GM23248 (cell line): ENCODE measurements at regions not wholly inside any gene's neighbourhood (a gene's known extent, or its start where the extent isn't known, plus 50 kb on each side); places are given as distances from the start of the nearest gene placed in this dataset.
A peak's percentile ranks its signal among the peaks of the same experiment; 100 is the strongest.
"Not testable (repeated sequence)": the region's sequence is repeated elsewhere in the genome, so short reads cannot be mapped to it uniquely, and the experiment has no call there.

Experiments
- DNase-seq: peaks from one replicate; pipeline ENCODE4 v3.0.0-alpha.2; 2015
- H2AFZ ChIP-seq: fragments of 200-600 bp; sonication (generic); 2 replicates; pipeline ENCODE4 v1.6.1; 2016; ENCODE audit warnings: antibody characterized with exemption
- H3F3A ChIP-seq: fragments of 200-600 bp; sonication (generic); 2 replicates; pipeline ENCODE4 v1.6.1; 2016; ENCODE audit warnings: mild to moderate bottlenecking, antibody characterized with exemption, mixed run types; ENCODE audit not compliant: insufficient read depth
- H3K27ac ChIP-seq: fragments of 200-600 bp; sonication (generic); 2 replicates; pipeline ENCODE4 v1.5.1; 2016; ENCODE audit warnings: mild to moderate bottlenecking
- H3K27me3 ChIP-seq: fragments of 200-600 bp; sonication (generic); replicated peaks from 2 replicates; pipeline ENCODE4 v1.6.1; 2016; ENCODE audit warnings: mild to moderate bottlenecking; ENCODE audit not compliant: insufficient read depth
- H3K36me3 ChIP-seq: fragments of 200-600 bp; sonication (generic); 2 replicates; pipeline ENCODE4 v1.6.1; 2016; ENCODE audit warnings: low read depth, mild to moderate bottlenecking
- H3K4me1 ChIP-seq: fragments of 200-600 bp; sonication (generic); 2 replicates; pipeline ENCODE4 v1.6.1; 2016; ENCODE audit warnings: mild to moderate bottlenecking; ENCODE audit not compliant: insufficient read depth
- H3K4me2 ChIP-seq: fragments of 200-600 bp; sonication (generic); one replicate; pipeline ENCODE4 v1.6.1; 2016; ENCODE audit warnings: mild to moderate bottlenecking; ENCODE audit not compliant: unreplicated experiment
- H3K4me3 ChIP-seq: fragments of 200-600 bp; sonication (generic); 2 replicates; pipeline ENCODE4 v1.5.1; 2016; ENCODE audit warnings: mild to moderate bottlenecking
- H3K79me2 ChIP-seq: fragments of 200-600 bp; sonication (generic); 2 replicates; pipeline ENCODE4 v1.6.1; 2016; ENCODE audit warnings: mild to moderate bottlenecking; ENCODE audit not compliant: insufficient read depth
- H3K9ac ChIP-seq: fragments of 200-600 bp; sonication (generic); 2 replicates; pipeline ENCODE4 v1.6.1; 2016; ENCODE audit warnings: mild to moderate bottlenecking
- H3K9me2 ChIP-seq: fragments of 200-600 bp; sonication (generic); 2 replicates; pipeline ENCODE4 v1.6.1; 2016; ENCODE audit warnings: mixed run types, mild to moderate bottlenecking, moderate library complexity; ENCODE audit not compliant: insufficient read depth
- H3K9me3 ChIP-seq: fragments of 200-600 bp; sonication (generic); one replicate; pipeline ENCODE4 v1.6.1; 2017; ENCODE audit warnings: low read depth
- H4K20me1 ChIP-seq: fragments of 200-600 bp; sonication (generic); 2 replicates; pipeline ENCODE4 v1.6.0; 2016; ENCODE audit not compliant: insufficient read depth
- EZH2 ChIP-seq: fragments of 200-600 bp; sonication (generic); IDR thresholded peaks from 2 replicates; pipeline ENCODE4 v1.6.1; 2018; ENCODE audit warnings: antibody characterized with exemption, mild to moderate bottlenecking; ENCODE audit not compliant: insufficient read depth, poor library complexity, severe bottlenecking
- EZH2phosphoT487 ChIP-seq: fragments of 200-600 bp; sonication (generic); IDR thresholded peaks from 2 replicates; pipeline ENCODE4 v1.6.1; 2018; ENCODE audit warnings: antibody characterized with exemption, moderate library complexity, mild to moderate bottlenecking, low read depth; ENCODE audit not compliant: insufficient read depth
- WGBS, 2 experiments: methylation state at CpG; one replicate each; pipeline ENCODE4 v1.1.6; 2015 to 2017; ENCODE audit warnings: low lambda C conversion rate in 2 of 2, low coverage in 1 of 2; ENCODE audit errors: missing lambda C conversion rate in 2 of 2; 5-methylcytosine and 5-hydroxymethylcytosine counted together
- in situ Hi-C: fragments of 300-500 bp; cut with MboI; formaldehyde crosslinking; loops from 2 replicates; pipeline ENCODE4 v1.15.0; 2020

GRCh38 chr20:48025051-48025515 lies 239.8 kb upstream of the SULF2 start:
- in situ Hi-C loops = no loop called here
- peak; percentile 92 for DNase-seq
- Histone ChIP-seq H3K9me3 (no peaks in the 10 kb centered on the region), H3K9ac (peak overlapping the region; percentile 70), H3K4me3 (peak overlapping the region; percentile 51), H3K4me2 (peak overlapping the region; percentile 62), H3K36me3 (no peaks in the 10 kb centered on the region), H3K79me2 (no peaks in the 10 kb centered on the region), H4K20me1 (no peaks in the 10 kb centered on the region), H3K27ac (peak overlapping the region; percentile 78), H2AFZ (no peak overlapping the region; the same call in 1 of the 2 replicates), H3K9me2 (no peaks in the 10 kb centered on the region), H3F3A (peaks cover 11% of the 10 kb centered on the region; the same call in 1 of the 2 replicates), H3K27me3 (no peaks in the 10 kb centered on the region; the same call in 1 of the 2 replicates), H3K4me1 (peaks cover 15% of the 10 kb centered on the region)
- TF ChIP-seq EZH2phosphoT487 = no peak
- no peak for TF ChIP-seq EZH2
- 2 to 4% methylated on average over 9 to 13 of the region's 13 CpGs for WGBS, 2 experiments

- H3K9me3 ChIP-seq = no peaks in the 10 kb centered on the region
- 12 to 30% methylated on average over 3 of the region's 3 CpGs for WGBS, 2 experiments
- peaks cover 15% of the 10 kb centered on the region for H3K4me1 ChIP-seq
- in situ Hi-C loops = no loop called here
- no peaks in the 10 kb centered on the region for H3K9me2 ChIP-seq
- no peak for DNase-seq
- peak overlapping the region; percentile 48 for H3K9ac ChIP-seq
- H2AFZ ChIP-seq = no peak overlapping the region
- H3K79me2 ChIP-seq = no peaks in the 10 kb centered on the region
- H3K36me3 ChIP-seq = no peaks in the 10 kb centered on the region
- no peaks in the 10 kb centered on the region; the same call in 1 of the 2 replicates for H3K27me3 ChIP-seq
- H3F3A ChIP-seq = peaks cover 11% of the 10 kb centered on the region; the same call in 1 of the 2 replicates
- H3K27ac ChIP-seq = peak overlapping the region; percentile 50
- H4K20me1 ChIP-seq = no peaks in the 10 kb centered on the region
- no peak overlapping the region for H3K4me3 ChIP-seq
- TF ChIP-seq EZH2phosphoT487 = no peak
- H3K4me2 ChIP-seq = peak overlapping the region; percentile 62
These were observed 239.3 kb upstream of the SULF2 start for GRCh38 chr20:48024539-48024938.

- H3K9me3 ChIP-seq, H3K79me2 ChIP-seq, H3K36me3 ChIP-seq, H2AFZ ChIP-seq, H3K4me3 ChIP-seq, in situ Hi-C loops, H3K27ac ChIP-seq, H3K27me3 ChIP-seq, DNase-seq, H3K4me2 ChIP-seq, H3K9ac ChIP-seq, H3K9me2 ChIP-seq, H4K20me1 ChIP-seq: not testable (repeated sequence)
- H3F3A ChIP-seq = peaks cover 26% of the 10 kb centered on the region; the same call in 1 of the 2 replicates
- H3K4me1 ChIP-seq = peaks cover 35% of the 10 kb centered on the region
- WGBS, 2 experiments = 74 to 83% methylated on average over 6 of the region's 6 CpGs
These were observed 235.4 kb upstream of the SULF2 start for GRCh38 chr20:48020696-48021095.

GRCh38 chr20:48019940-48020339 lies 234.7 kb upstream of the SULF2 start:
- peaks cover 36% of the 10 kb centered on the region for H3K4me1 ChIP-seq
- peaks cover 30% of the 10 kb centered on the region; the same call in 1 of the 2 replicates for H3F3A ChIP-seq
- no peaks in the 10 kb centered on the region for H3K36me3 ChIP-seq
- 71 to 91% methylated on average over 6 of the region's 6 CpGs for WGBS, 2 experiments
- H3K4me3 ChIP-seq = no peak overlapping the region
- H3K9me2 ChIP-seq = no peaks in the 10 kb centered on the region
- no peaks in the 10 kb centered on the region for H3K9me3 ChIP-seq
- H3K27ac ChIP-seq = no peak overlapping the region
- H3K27me3 ChIP-seq = no peaks in the 10 kb centered on the region; the same call in 1 of the 2 replicates
- in situ Hi-C loops = no loop called here
- H4K20me1 ChIP-seq = no peaks in the 10 kb centered on the region
- no peak for DNase-seq
- no peak for TF ChIP-seq EZH2
- no peak for TF ChIP-seq EZH2phosphoT487
- no peaks in the 10 kb centered on the region for H3K79me2 ChIP-seq
- H3K4me2 ChIP-seq = no peak overlapping the region
- H3K9ac ChIP-seq = no peak overlapping the region
- H2AFZ ChIP-seq = no peak overlapping the region

- no peaks in the 10 kb centered on the region for H3K79me2 ChIP-seq
- WGBS, 2 experiments = 72 to 76% methylated on average over 4 of the region's 4 CpGs
These were observed 234.2 kb upstream of the SULF2 start for GRCh38 chr20:48019496-48019895.

GRCh38 chr20:48018851-48019250 lies 233.6 kb upstream of the SULF2 start:
- H2AFZ ChIP-seq, H3K9ac ChIP-seq, H3K4me2 ChIP-seq, in situ Hi-C loops, H3K27me3 ChIP-seq, H3K36me3 ChIP-seq, H3K27ac ChIP-seq, H3K9me2 ChIP-seq, H3K9me3 ChIP-seq, H4K20me1 ChIP-seq, H3K79me2 ChIP-seq, H3K4me3 ChIP-seq: not testable (repeated sequence)
- H3K4me1 ChIP-seq = peaks cover 28% of the 10 kb centered on the region
- peak; percentile 56 for DNase-seq
- H3F3A ChIP-seq = peaks cover 21% of the 10 kb centered on the region; the same call in 1 of the 2 replicates
- WGBS, 2 experiments = 32 to 40% methylated on average over 6 of the region's 6 CpGs

More at GRCh38 chr20:48019496-48019895, 234.2 kb upstream of the SULF2 start:
- no peak for DNase-seq
- no peak overlapping the region for H3K4me2 ChIP-seq
- no peaks in the 10 kb centered on the region for H3K9me3 ChIP-seq
- H3K36me3 ChIP-seq = no peaks in the 10 kb centered on the region
- H3K9ac ChIP-seq = no peak overlapping the region
- in situ Hi-C loops = no loop called here
- no peak overlapping the region for H2AFZ ChIP-seq
- peaks cover 33% of the 10 kb centered on the region for H3K4me1 ChIP-seq
- H3K27me3 ChIP-seq = no peaks in the 10 kb centered on the region; the same call in 1 of the 2 replicates
- TF ChIP-seq EZH2 (no peak), EZH2phosphoT487 (no peak)
- peaks cover 28% of the 10 kb centered on the region; the same call in 1 of the 2 replicates for H3F3A ChIP-seq
- H3K9me2 ChIP-seq = no peaks in the 10 kb centered on the region
- H3K27ac ChIP-seq = no peak overlapping the region
- H3K4me3 ChIP-seq = no peak overlapping the region
- H4K20me1 ChIP-seq = no peaks in the 10 kb centered on the region
